A549 (cell line): ENCODE measurements at regions not wholly inside any gene's neighbourhood (a gene's known extent, or its start where the extent isn't known, plus 50 kb on each side); places are given as distances from the start of the nearest gene placed in this dataset.
"Not testable (repeated sequence)": the region's sequence is repeated elsewhere in the genome, so short reads cannot be mapped to it uniquely, and the experiment has no call there.

Source experiments
- ATAC-seq, 2 experiments: fragments of 200-7000 bp in 1 of 2; fragments of >200 bp in 1 of 2; cut with Nextera tagmentation in 1 of 2; cut with Tn5 transposase in 1 of 2; 3 replicates each; pipeline versions ENCODE4 v1.8.0 to v1.9.1; 2018 to 2020; ENCODE audit warnings: mild to moderate bottlenecking in 1 of 2, moderate library complexity in 1 of 2
- CTCF ChIA-PET: fragments of 300-600 bp; sonication (Branson Sonifier 250); formaldehyde crosslinking; extraction: SDS; loops from one replicate; lab custom pipeline; 2021; ENCODE audit warnings: antibody characterized with exemption, inconsistent platforms; lab: Yijun Ruan, JAX
- POLR2A ChIA-PET: fragments of 350-600 bp; formaldehyde crosslinking; extraction: SDS; loops from one replicate; lab custom pipeline; 2021; ENCODE audit warnings: antibody characterized with exemption, inconsistent platforms; lab: Yijun Ruan, JAX
- DNase-seq, 2 experiments: peaks; one replicate each; pipeline versions ENCODE4 v3.0.0 to v3.0.0-alpha.2; 2011 to 2016; ENCODE audit warnings: low read depth in 1 of 2, low spot score in 1 of 2
- FAIRE-seq: peaks from 2 replicates; lab custom pipeline; 2011; peaks lifted over from hg19 to GRCh38; lab: Jason Lieb, UNC
- H3K27ac ChIP-seq, 2 experiments: fragments of >200 bp; sonication (Bioruptor Twin); formaldehyde crosslinking; 3 replicates each; pipeline ENCODE4 v1.5.1; 2016 to 2017
- H3K4me1 ChIP-seq: fragments of >200 bp; sonication (Bioruptor Twin); formaldehyde crosslinking; 3 replicates; pipeline ENCODE4 v1.6.1; 2016
- H3K4me2 ChIP-seq: fragments of >200 bp; sonication (Bioruptor Twin); formaldehyde crosslinking; 3 replicates; pipeline ENCODE4 v1.6.1; 2016
- H3K4me3 ChIP-seq: fragments of >200 bp; sonication (Bioruptor Twin); formaldehyde crosslinking; 3 replicates; pipeline ENCODE4 v1.5.1; 2016
- H3K9me3 ChIP-seq: fragments of >200 bp; sonication (Bioruptor Twin); formaldehyde crosslinking; 3 replicates; pipeline ENCODE4 v1.6.1; 2016
- CBX2 ChIP-seq: fragments of 200-600 bp; sonication (generic); IDR thresholded peaks from 2 replicates; pipeline ENCODE4 v1.6.1; 2016; ENCODE audit warnings: low read depth, mild to moderate bottlenecking, borderline replicate concordance
- CEBPB ChIP-seq, 2 experiments: fragments of >200 bp in 1 of 2; sonication (Bioruptor Twin) in 1 of 2; formaldehyde crosslinking in 1 of 2; IDR thresholded peaks; 2 replicates each; pipeline ENCODE4 v1.6.1; 2012 to 2016
- CHD4 ChIP-seq: fragments of 200-600 bp; sonication (generic); IDR thresholded peaks from 2 replicates; pipeline ENCODE4 v1.6.1; 2016; ENCODE audit warnings: antibody characterized with exemption, mild to moderate bottlenecking, borderline replicate concordance
- E2F6 ChIP-seq: IDR thresholded peaks from 2 replicates; pipeline ENCODE4 v1.6.1; 2012; ENCODE audit warnings: low read depth, borderline replicate concordance
- ELK1 ChIP-seq: fragments of 150-350 bp; IDR thresholded peaks from 2 replicates; pipeline ENCODE4 v1.6.1; 2014; ENCODE audit warnings: low read depth, mild to moderate bottlenecking, low read length
- EP300 ChIP-seq, 2 experiments: fragments of >200 bp; sonication (Bioruptor Twin); formaldehyde crosslinking; IDR thresholded peaks; 2 replicates in 1 of 2; 3 replicates in 1 of 2; pipeline ENCODE4 v1.6.1; 2016 to 2017
- ESRRA ChIP-seq: fragments of 150-350 bp; IDR thresholded peaks from 2 replicates; pipeline ENCODE4 v1.6.1; 2014; ENCODE audit warnings: mild to moderate bottlenecking, low read length, borderline replicate concordance
- FOSL2 ChIP-seq, 2 experiments: fragments of 450-650 bp in 1 of 2; fragments of >200 bp in 1 of 2; sonication (Bioruptor Twin) in 1 of 2; formaldehyde crosslinking; IDR thresholded peaks; 2 replicates each; pipeline versions ENCODE4 v1.5.0 to v1.6.1; 2016 to 2020; ENCODE audit warnings: mild to moderate bottlenecking in 1 of 2, moderate library complexity in 1 of 2
- GATA3 ChIP-seq: IDR thresholded peaks from 2 replicates; pipeline ENCODE4 v1.6.1; 2012; ENCODE audit warnings: borderline replicate concordance
- HDAC2 ChIP-seq: fragments of 200-600 bp; sonication (generic); IDR thresholded peaks from 2 replicates; pipeline ENCODE4 v1.6.1; 2016
- HEYL ChIP-seq: fragments of 250-450 bp; sonication (Bioruptor Pico); IDR thresholded peaks from 2 replicates; pipeline ENCODE4 v1.8.0; 2021; ENCODE audit warnings: mild to moderate bottlenecking, moderate library complexity
- HOXA7 ChIP-seq: fragments of 250-450 bp; sonication (Bioruptor Pico); IDR thresholded peaks from 2 replicates; pipeline ENCODE4 v1.5.0; 2020; ENCODE audit warnings: mild to moderate bottlenecking, moderate library complexity
- HOXB13 ChIP-seq: fragments of 250-450 bp; sonication (Bioruptor Pico); IDR thresholded peaks from 2 replicates; pipeline ENCODE4 v1.5.0; 2020; ENCODE audit warnings: low read depth, mild to moderate bottlenecking, moderate library complexity
- KDM1A ChIP-seq: fragments of 200-600 bp; sonication (generic); IDR thresholded peaks from 2 replicates; pipeline ENCODE4 v1.6.1; 2016; ENCODE audit warnings: low read depth, mild to moderate bottlenecking
- MAFK ChIP-seq: fragments of 450-650 bp; IDR thresholded peaks from 2 replicates; pipeline ENCODE4 v1.6.1; 2014; ENCODE audit not compliant: partially characterized antibody
- MAX ChIP-seq: IDR thresholded peaks from 2 replicates; pipeline ENCODE4 v1.6.1; 2012
- PBX3 ChIP-seq: IDR thresholded peaks from 2 replicates; pipeline ENCODE4 v1.6.1; 2012
- RAD21 ChIP-seq, 2 experiments: fragments of >200 bp in 1 of 2; sonication (Bioruptor Twin) in 1 of 2; formaldehyde crosslinking in 1 of 2; IDR thresholded peaks in 1 of 2; conservative IDR thresholded peaks in 1 of 2; 2 replicates in 1 of 2; 3 replicates in 1 of 2; pipeline ENCODE4 v1.6.1; 2012 to 2018; ENCODE audit warnings: inconsistent platforms in 1 of 2
- SMC3 ChIP-seq: fragments of >200 bp; sonication (Bioruptor Twin); formaldehyde crosslinking; IDR thresholded peaks from 3 replicates; pipeline ENCODE4 v1.6.1; 2018; ENCODE audit warnings: inconsistent platforms
- ZSCAN20 ChIP-seq: fragments of 250-450 bp; sonication (Bioruptor Pico); IDR thresholded peaks from 2 replicates; pipeline ENCODE4 v1.8.0; 2022; ENCODE audit warnings: mild to moderate bottlenecking, moderate library complexity
- WGBS: methylation state at CpG from one replicate; pipeline ENCODE4 v1.1.6; 2017; ENCODE audit errors: missing lambda C conversion rate; 5-methylcytosine and 5-hydroxymethylcytosine counted together

GRCh38 chr20:53788253-53789022, 194.8 kb upstream of the ZNF217 start:
- DNase-seq (no peak), ATAC-seq (no peak), FAIRE-seq (no peak)
- Histone ChIP-seq H3K27ac (peak overlapping the region; percentile 78 to 87), H3K4me2 (no peak overlapping the region; the same call in 2 of the 3 replicates), H3K4me3 (no peak overlapping the region), H3K9me3 (no peaks in the 10 kb centered on the region), H3K4me1 (peaks cover 60% of the 10 kb centered on the region)
- TF ChIP-seq MAFK (peak; percentile 95), PBX3 (no peak)
- ChIA-PET POLR2A (no interaction called here), CTCF (interaction anchor here (1.1 to 4.7 kb wide), 2 partner anchors 13 to 20 kb away, joined by 4 to 31 read pairs; no protein-coding TSS in a partner anchor)
- 89% methylated on average over 6 of the region's 6 CpGs for WGBS

GRCh38 chr20:53787491-53787931, 193.9 kb upstream of the ZNF217 start:
- not testable (repeated sequence) for DNase-seq; ATAC-seq; H3K4me3 ChIP-seq; H3K9me3 ChIP-seq; FAIRE-seq; TF ChIP-seq FOSL2 (IDR thresholded peaks at IDR 0.05)
- peaks cover 60% of the 10 kb centered on the region for H3K4me1 ChIP-seq
- WGBS = 41% methylated on average over 8 of the region's 8 CpGs
- CTCF ChIA-PET = interaction anchor here (1.0 to 4.7 kb wide), 8 partner anchors 12 to 129 kb away, joined by 3 to 31 read pairs (median 5); no protein-coding TSS in a partner anchor
- peak overlapping the region; percentile 71 for H3K4me2 ChIP-seq
- TF ChIP-seq HDAC2 (peak; percentile 86), FOSL2 (CRISPR knock-in tag; IDR thresholded peaks at IDR 0.05) (peak; percentile 84), MAFK (peak; percentile 42), KDM1A (0 out of 2 replicates have a peak, but pooled peaks have one; percentile 36), HOXB13 (CRISPR knock-in tag) (peak; percentile 37; the same call in 1 of the 2 replicates), CHD4 (peak; percentile 68; the same call in 1 of the 2 replicates)
- H3K27ac ChIP-seq = peak overlapping the region; percentile 78 to 89
- POLR2A ChIA-PET = interaction anchor here (1.2 to 2.1 kb wide), 2 partner anchors 13 to 164 kb away, joined by 3 to 9 read pairs; no protein-coding TSS in a partner anchor

GRCh38 chr20:53786445-53787267, 193.0 kb upstream of the ZNF217 start:
- peak overlapping the region; percentile 71 for H3K4me2 ChIP-seq
- POLR2A ChIA-PET = interaction anchor here (0.6 to 2.1 kb wide), 7 partner anchors 12 to 241 kb away, joined by 3 to 9 read pairs (median 3); no protein-coding TSS in a partner anchor
- no peak overlapping the region; the same call in 2 of the 3 replicates for H3K4me3 ChIP-seq
- DNase-seq = peak in 1 of 2 experiments; percentile 77
- H3K4me1 ChIP-seq = peaks cover 60% of the 10 kb centered on the region
- H3K27ac ChIP-seq = peak overlapping the region; percentile 78 to 89
- no peak for TF ChIP-seq ESRRA
- peak; percentile 34; the same call in 1 of the 2 replicates for TF ChIP-seq HOXA7 (CRISPR knock-in tag)
- TF ChIP-seq HOXB13 (CRISPR knock-in tag) = no peak
- 0 out of 2 replicates have a peak, but pooled peaks have one; percentile 31 for TF ChIP-seq E2F6
- TF ChIP-seq FOSL2 (IDR thresholded peaks at IDR 0.05) = no peak
- TF ChIP-seq FOSL2 (CRISPR knock-in tag; IDR thresholded peaks at IDR 0.05) = peak; percentile 31; the same call in 1 of the 2 replicates
- no peak for TF ChIP-seq EP300 (IDR thresholded peaks at IDR 0.05)
- peak; percentile 42 to 45; a peak in 4 of 5 replicates for TF ChIP-seq RAD21 (conservative IDR thresholded peaks at IDR 0.05 in 1 of 2, IDR thresholded peaks at IDR 0.05 in 1 of 2)
- no peak for TF ChIP-seq KDM1A
- TF ChIP-seq CEBPB (IDR thresholded peaks at IDR 0.05) = peak in 1 of 2 experiments; percentile 61; a peak in 2 of 4 replicates
- 0 out of 3 replicates have a peak, but pooled peaks have one; percentile 7 for TF ChIP-seq SMC3
- peak; percentile 46; the same call in 1 of the 2 replicates for TF ChIP-seq GATA3
- no peak for TF ChIP-seq ELK1
- TF ChIP-seq MAX = no peak; the same call in 1 of the 2 replicates
- no peak for TF ChIP-seq ZSCAN20 (CRISPR knock-in tag)
- no peak for TF ChIP-seq CBX2
- no peak for TF ChIP-seq HEYL
- no peak for TF ChIP-seq PBX3
- 4% methylated on average over 9 of the region's 9 CpGs for WGBS
- FAIRE-seq = peak; percentile 28
- ATAC-seq = peak; percentile 67
- CTCF ChIA-PET = interaction anchor here (0.8 to 4.7 kb wide), 12 partner anchors 11 to 174 kb away, joined by 3 to 31 read pairs (median 4); no protein-coding TSS in a partner anchor
- no peaks in the 10 kb centered on the region for H3K9me3 ChIP-seq
